GM10248 (cell line): ENCODE measurements at regions not wholly inside any gene's neighbourhood (a gene's known extent, or its start where the extent isn't known, plus 50 kb on each side); places are given as distances from the start of the nearest gene placed in this dataset.
"Not testable (repeated sequence)": the region's sequence is repeated elsewhere in the genome, so short reads cannot be mapped to it uniquely, and the experiment has no call there.

Source experiments
- CTCF ChIA-PET: fragments of 300-600 bp; sonication (Branson Sonifier 250); formaldehyde crosslinking; extraction: SDS; loops from one replicate; lab custom pipeline; 2021; ENCODE audit warnings: antibody characterized with exemption; lab: Yijun Ruan, JAX
- POLR2A ChIA-PET: fragments of 350-650 bp; sonication (Branson Sonifier 250); formaldehyde crosslinking; extraction: SDS; loops from one replicate; lab custom pipeline; 2020; ENCODE audit warnings: antibody characterized with exemption; lab: Yijun Ruan, JAX
- DNase-seq: peaks from one replicate; pipeline ENCODE4 v3.0.0; 2012; ENCODE audit errors: extremely low spot score
- TF ChIP-seq, protein P1 (sequence below): IDR thresholded peaks from 2 replicates; pipeline ENCODE4 v1.5.1; 2012; ENCODE audit warnings: mild to moderate bottlenecking, low read depth; ENCODE audit errors: extremely low read depth, missing control alignments, control extremely low read depth

DNA sequence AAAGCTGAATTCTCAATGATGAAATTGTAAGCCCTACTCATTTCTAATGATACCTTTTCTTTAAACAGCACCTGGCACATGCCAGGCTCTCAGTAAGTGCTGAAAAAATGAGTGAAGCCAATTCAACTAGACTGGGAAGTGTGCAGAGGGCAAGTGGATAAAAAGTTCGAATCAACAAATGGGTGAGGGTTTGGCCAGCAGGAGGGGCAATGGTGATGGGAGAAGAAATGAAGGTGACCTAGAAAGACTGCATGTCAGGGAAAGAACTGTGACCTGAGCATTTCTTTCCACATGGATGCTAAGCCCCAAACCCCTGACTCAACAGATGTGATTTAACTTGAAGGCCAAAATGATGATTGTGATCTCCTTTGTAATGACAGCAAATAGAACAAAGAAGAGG lies 54.6 kb downstream of the DKK1 start:
- ChIA-PET CTCF (no interaction called here), POLR2A (no interaction called here)
- TF ChIP-seq, protein P1, sequence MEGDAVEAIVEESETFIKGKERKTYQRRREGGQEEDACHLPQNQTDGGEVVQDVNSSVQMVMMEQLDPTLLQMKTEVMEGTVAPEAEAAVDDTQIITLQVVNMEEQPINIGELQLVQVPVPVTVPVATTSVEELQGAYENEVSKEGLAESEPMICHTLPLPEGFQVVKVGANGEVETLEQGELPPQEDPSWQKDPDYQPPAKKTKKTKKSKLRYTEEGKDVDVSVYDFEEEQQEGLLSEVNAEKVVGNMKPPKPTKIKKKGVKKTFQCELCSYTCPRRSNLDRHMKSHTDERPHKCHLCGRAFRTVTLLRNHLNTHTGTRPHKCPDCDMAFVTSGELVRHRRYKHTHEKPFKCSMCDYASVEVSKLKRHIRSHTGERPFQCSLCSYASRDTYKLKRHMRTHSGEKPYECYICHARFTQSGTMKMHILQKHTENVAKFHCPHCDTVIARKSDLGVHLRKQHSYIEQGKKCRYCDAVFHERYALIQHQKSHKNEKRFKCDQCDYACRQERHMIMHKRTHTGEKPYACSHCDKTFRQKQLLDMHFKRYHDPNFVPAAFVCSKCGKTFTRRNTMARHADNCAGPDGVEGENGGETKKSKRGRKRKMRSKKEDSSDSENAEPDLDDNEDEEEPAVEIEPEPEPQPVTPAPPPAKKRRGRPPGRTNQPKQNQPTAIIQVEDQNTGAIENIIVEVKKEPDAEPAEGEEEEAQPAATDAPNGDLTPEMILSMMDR: no peak
- no peak for DNase-seq

DNA sequence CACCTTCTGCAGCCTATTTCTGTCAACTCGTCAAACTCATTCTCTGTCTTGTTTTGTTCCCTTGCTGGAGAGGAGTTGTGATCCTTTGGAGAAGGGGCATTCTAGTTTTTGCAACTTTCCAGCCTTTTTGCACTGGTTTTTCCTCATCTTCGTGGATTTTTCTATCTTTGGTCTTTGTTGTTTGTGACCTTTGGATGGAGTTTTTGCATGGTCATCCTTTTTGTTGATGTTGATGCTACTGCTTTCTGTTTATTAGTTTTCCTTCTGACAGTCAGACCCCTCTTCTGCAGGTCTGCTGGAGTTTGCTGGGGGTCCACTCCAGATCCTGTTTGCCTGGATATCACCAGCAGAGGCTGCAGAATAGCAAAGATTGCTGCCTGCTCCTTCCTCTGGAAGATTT lies 60.1 kb downstream of the DKK1 start:
- POLR2A ChIA-PET, DNase-seq, CTCF ChIA-PET: not testable (repeated sequence)

DNA sequence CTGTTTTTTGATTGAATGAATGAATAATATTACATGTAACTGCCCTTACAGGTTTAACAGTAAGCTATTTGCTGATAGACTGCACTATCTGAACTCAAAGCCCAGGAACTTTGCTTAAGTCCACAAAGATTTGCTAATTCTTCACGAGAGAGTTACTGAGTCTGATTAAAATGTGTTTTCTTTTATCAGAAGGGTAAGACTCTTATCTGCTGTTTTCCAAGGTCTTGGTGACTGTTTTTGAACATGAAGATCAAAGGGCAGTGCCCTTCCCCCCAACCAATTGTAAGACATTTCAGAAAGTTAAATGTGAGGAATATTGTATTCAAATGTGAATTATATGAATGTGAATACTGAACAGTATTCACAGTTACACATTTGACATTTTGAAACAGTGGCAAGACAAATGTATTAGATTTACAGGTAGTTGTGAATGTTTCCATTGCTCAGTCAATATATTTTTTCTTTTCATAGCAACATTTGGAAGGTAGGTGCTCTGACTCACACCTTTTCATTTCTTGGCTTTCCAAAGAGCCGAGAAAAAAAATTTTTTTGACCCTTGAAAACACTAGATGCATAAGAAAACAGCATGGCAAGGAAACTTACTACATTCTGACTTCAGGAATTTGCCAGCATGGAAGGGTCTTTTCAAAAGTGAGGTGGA lies 62.7 kb downstream of the DKK1 start:
- POLR2A ChIA-PET: no interaction called here
- CTCF ChIA-PET: no interaction called here
- TF ChIP-seq, protein P1: no peak
- DNase-seq: no peak

DNA sequence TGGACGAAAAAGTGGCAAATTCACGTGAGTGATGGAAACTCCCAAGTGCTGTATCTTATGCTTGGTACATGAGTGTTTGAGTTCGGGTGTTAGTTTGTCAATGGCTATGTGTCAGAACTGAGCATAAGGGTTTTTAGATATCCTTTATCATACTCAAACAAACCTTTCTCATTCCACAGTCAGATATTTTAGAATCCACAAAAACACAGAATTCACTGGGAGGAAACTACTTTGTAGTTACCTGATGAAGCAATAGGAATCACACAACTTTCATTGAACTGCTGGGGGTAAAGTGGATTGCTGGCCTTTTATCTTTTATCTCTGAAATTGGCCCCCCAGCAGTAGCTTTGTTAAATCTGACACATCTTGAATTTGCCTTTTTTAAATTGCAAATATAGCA lies 64.0 kb downstream of the DKK1 start:
- ChIA-PET POLR2A (no interaction called here), CTCF (interaction anchor here (1.8 kb wide), 1 partner anchor 14 kb away, joined by 3 read pairs; no protein-coding TSS in a partner anchor)
- DNase-seq: no peak
- TF ChIP-seq, protein P1: no peak

DNA sequence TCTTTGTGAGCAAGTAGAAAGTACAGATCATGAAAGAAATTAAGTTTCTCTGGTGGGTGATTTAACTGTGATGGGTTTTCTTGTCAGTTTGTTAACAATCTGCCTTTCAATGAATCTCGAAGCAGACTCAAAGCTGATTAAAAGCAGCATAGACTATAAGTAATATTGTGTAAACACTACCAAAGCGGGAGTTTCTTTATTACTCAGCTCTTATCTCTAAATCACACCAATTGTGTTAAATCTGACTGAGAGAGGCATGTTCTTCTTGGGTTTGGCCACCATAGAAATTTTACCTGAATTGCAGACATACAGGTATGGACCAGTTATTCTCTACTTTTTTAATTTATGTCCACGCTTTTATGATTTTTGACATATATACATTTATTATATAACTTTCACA lies 65.2 kb downstream of the DKK1 start:
- DNase-seq: no peak
- POLR2A ChIA-PET: no interaction called here
- TF ChIP-seq, protein P1: no peak
- CTCF ChIA-PET: interaction anchor here (1.8 kb wide), 1 partner anchor 13 kb away, joined by 3 read pairs; no protein-coding TSS in a partner anchor

DNA sequence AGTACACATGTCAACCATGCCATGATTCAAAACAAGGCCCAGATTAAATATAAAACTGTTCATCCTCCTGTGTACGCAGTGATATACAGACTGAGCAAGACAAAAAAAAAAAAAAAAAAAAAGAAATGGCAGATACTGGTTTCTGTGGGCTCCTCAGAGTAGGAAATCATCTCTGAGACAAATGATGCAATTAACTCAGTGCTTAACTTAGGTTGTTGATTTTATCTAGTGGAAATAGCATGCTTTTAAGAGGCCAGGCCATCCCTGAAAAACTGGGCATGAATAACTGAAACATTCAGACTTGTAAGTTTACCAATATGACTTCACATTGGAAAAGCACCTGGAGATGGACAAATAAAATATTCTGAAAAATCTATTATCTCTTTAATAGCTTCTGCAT lies 69.0 kb downstream of the DKK1 start:
- TF ChIP-seq, protein P1: no peak
- POLR2A ChIA-PET: no interaction called here
- no peak for DNase-seq
- CTCF ChIA-PET: no interaction called here

DNA sequence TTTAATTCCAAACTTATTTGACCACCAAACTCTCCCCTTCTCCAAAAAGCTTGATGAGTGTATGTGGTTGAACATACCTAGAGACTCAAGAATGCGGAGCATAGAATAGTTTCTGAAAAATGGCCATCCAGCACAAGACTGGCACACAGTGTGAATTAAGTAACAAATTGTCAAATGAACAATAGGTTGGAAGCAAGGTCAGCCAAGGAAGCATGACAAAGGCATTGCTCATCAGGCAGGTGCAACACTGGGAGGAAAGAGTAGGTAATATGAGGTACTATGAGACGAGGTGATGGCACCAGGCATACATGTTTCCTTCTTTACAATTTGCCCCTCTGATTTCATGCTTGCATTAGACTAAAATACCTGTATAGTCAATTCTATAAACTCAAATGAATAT lies 73.7 kb downstream of the DKK1 start:
- TF ChIP-seq, protein P1: no peak
- DNase-seq: no peak
- POLR2A ChIA-PET: no interaction called here
- CTCF ChIA-PET: no interaction called here
